ENCODE measurements at regions not wholly inside any gene's neighbourhood (a gene's known extent, or its start where the extent isn't known, plus 50 kb on each side); places are given as distances from the start of the nearest gene placed in this dataset.

- Histone ChIP-seq H3K36me3 (no peaks in the 10 kb centered on the region), H3K27ac (replicated peaks in 1 of 4) (no peak overlapping the region), H3K27me3 (no peaks in the 10 kb centered on the region), H3K4me3 (no peak overlapping the region), H3K4me1 (peaks cover 0 to 3% (median 0%) of the 10 kb centered on the region in 4 donors), H3K9me3 (peaks cover 0 to 15% (median 11%) of the 10 kb centered on the region in 4 donors)
- 65% methylated on average over 7 of the region's 7 CpGs for WGBS
- no peak for TF ChIP-seq POLR2AphosphoS5 (IDR thresholded peaks at IDR 0.05)
- TF ChIP-seq POLR2A (IDR thresholded peaks at IDR 0.05; ENCODE audit: low read depth): no peak
- peak; percentile 74 for DNase-seq (ENCODE audit: extremely low spot score)
- intact Hi-C loops (cut with DNase I): no loop called here
Measured at GRCh38 chr6:22036275-22036674, 260.6 kb downstream of the PRL start.

- 95% methylated on average over 3 of the region's 3 CpGs for WGBS
- no peak overlapping the region for H3K27ac ChIP-seq (replicated peaks in 1 of 4)
- H3K9me3 ChIP-seq: peaks cover 0 to 15% (median 11%) of the 10 kb centered on the region in 4 donors
- peak; percentile 50 for DNase-seq (ENCODE audit: extremely low spot score)
- H3K4me1 ChIP-seq: peaks cover 0 to 4% (median under 1%) of the 10 kb centered on the region in 4 donors
- H3K27me3 ChIP-seq: no peaks in the 10 kb centered on the region
- TF ChIP-seq EP300 (IDR thresholded peaks at IDR 0.05) (no peak), POLR2AphosphoS5 (IDR thresholded peaks at IDR 0.05) (no peak), CTCF (IDR thresholded peaks at IDR 0.05) (no peak), POLR2A (IDR thresholded peaks at IDR 0.05; ENCODE audit: low read depth) (no peak)
- intact Hi-C loops (cut with DNase I): no loop called here
- no peak overlapping the region for H3K4me3 ChIP-seq
- H3K36me3 ChIP-seq: no peaks in the 10 kb centered on the region
Measured at GRCh38 chr6:22036699-22037098, 260.1 kb downstream of the PRL start.

- WGBS: 59% methylated on average over 3 of the region's 3 CpGs
- intact Hi-C loops (cut with DNase I): no loop called here
Measured at GRCh38 chr6:22041797-22042480, 254.9 kb downstream of the PRL start.

GRCh38 chr6:22042706-22043105 is 254.1 kb downstream of the PRL start:
- Histone ChIP-seq H3K36me3 (no peaks in the 10 kb centered on the region), H3K4me1 (peaks cover 16 to 28% (median 21%) of the 10 kb centered on the region in 4 donors), H3K9me3 (peaks cover 0 to 15% (median 11%) of the 10 kb centered on the region in 4 donors), H3K27me3 (no peaks in the 10 kb centered on the region), H3K4me3 (no peak overlapping the region), H3K27ac (replicated peaks in 1 of 4) (peak overlapping the region in 3 of 4 donors; percentile 25 to 65 (median 63))
- TF ChIP-seq CTCF (IDR thresholded peaks at IDR 0.05) (no peak), POLR2A (IDR thresholded peaks at IDR 0.05; ENCODE audit: low read depth) (no peak), POLR2AphosphoS5 (IDR thresholded peaks at IDR 0.05) (no peak), EP300 (IDR thresholded peaks at IDR 0.05) (no peak)
- peak; percentile 79 for DNase-seq (ENCODE audit: extremely low spot score)
- intact Hi-C loops (cut with DNase I): no loop called here

More at GRCh38 chr6:22041797-22042480, 254.9 kb downstream of the PRL start:
- H3K4me3 ChIP-seq: no peak overlapping the region
- no peaks in the 10 kb centered on the region for H3K27me3 ChIP-seq
- peaks cover 0 to 15% (median 11%) of the 10 kb centered on the region in 4 donors for H3K9me3 ChIP-seq
- peak overlapping the region in 2 of 4 donors; percentile 63 to 65 for H3K27ac ChIP-seq (replicated peaks in 1 of 4)
- H3K36me3 ChIP-seq: no peaks in the 10 kb centered on the region
- peak; percentile 26 for DNase-seq (ENCODE audit: extremely low spot score)
- peaks cover 16 to 28% (median 21%) of the 10 kb centered on the region in 4 donors for H3K4me1 ChIP-seq
- TF ChIP-seq CTCF (IDR thresholded peaks at IDR 0.05) (no peak), EP300 (IDR thresholded peaks at IDR 0.05) (no peak), POLR2AphosphoS5 (IDR thresholded peaks at IDR 0.05) (no peak), POLR2A (IDR thresholded peaks at IDR 0.05; ENCODE audit: low read depth) (no peak)

GRCh38 chr6:22043284-22043962 is 253.4 kb downstream of the PRL start:
- TF ChIP-seq EP300 (IDR thresholded peaks at IDR 0.05) (no peak), POLR2AphosphoS5 (IDR thresholded peaks at IDR 0.05) (no peak), POLR2A (IDR thresholded peaks at IDR 0.05; ENCODE audit: low read depth) (no peak), CTCF (IDR thresholded peaks at IDR 0.05) (no peak)
- Histone ChIP-seq H3K27me3 (no peaks in the 10 kb centered on the region), H3K4me3 (peak overlapping the region in 2 of 4 donors; percentile 5 to 16), H3K9me3 (peaks cover 0 to 15% (median 11%) of the 10 kb centered on the region in 4 donors), H3K4me1 (peaks cover 16 to 28% (median 21%) of the 10 kb centered on the region in 4 donors), H3K27ac (replicated peaks in 1 of 4) (peak overlapping the region in 3 of 4 donors; percentile 34 to 65 (median 63)), H3K36me3 (no peaks in the 10 kb centered on the region)
- intact Hi-C loops (cut with DNase I): no loop called here
- 39% methylated on average over 7 of the region's 7 CpGs for WGBS
- DNase-seq (ENCODE audit: extremely low spot score): peak; percentile 89

Data from esophagus muscularis mucosa (tissue), 4 donors.